NCI-H1694 (cell line): ENCODE measurements at regions not wholly inside any gene's neighbourhood (a gene's known extent, or its start where the extent isn't known, plus 50 kb on each side); places are given as distances from the start of the nearest gene placed in this dataset.

ENCODE experiments used
- DNase-seq: peaks from one replicate; lab custom pipeline; 2025; lab: John Stamatoyannopoulos, UW

- DNase-seq, result no peak
Observed at GRCh38 chr6:90805619-90806155, 218.8 kb upstream of the MAP3K7 start.

- no peak for DNase-seq
Observed at GRCh38 chr6:90803956-90804355, 217.1 kb upstream of the MAP3K7 start.

GRCh38 chr6:90795078-90795477 lies 208.2 kb upstream of the MAP3K7 start:
- DNase-seq, result no peak

- DNase-seq, result no peak
Observed at GRCh38 chr6:90793771-90794170, 206.9 kb upstream of the MAP3K7 start.

- DNase-seq, result no peak
Observed at GRCh38 chr6:90790696-90791095, 203.8 kb upstream of the MAP3K7 start.

- DNase-seq, result no peak
Observed at GRCh38 chr6:90790058-90790457, 203.2 kb upstream of the MAP3K7 start.

- no peak for DNase-seq
Observed at GRCh38 chr6:90788781-90789180, 201.9 kb upstream of the MAP3K7 start.

- no peak for DNase-seq
Observed at GRCh38 chr6:90787446-90787845, 200.6 kb upstream of the MAP3K7 start.

GRCh38 chr6:90780778-90781177 lies 193.9 kb upstream of the MAP3K7 start:
- DNase-seq, result no peak

- no peak for DNase-seq
Observed at GRCh38 chr6:90780141-90780540, 193.3 kb upstream of the MAP3K7 start.

- DNase-seq, result no peak
Observed at GRCh38 chr6:90778417-90779203, 191.7 kb upstream of the MAP3K7 start.

- DNase-seq, result no peak
Observed at GRCh38 chr6:90770778-90771177, 183.9 kb upstream of the MAP3K7 start.

- no peak for DNase-seq
Observed at GRCh38 chr6:90765895-90766294, 179.0 kb upstream of the MAP3K7 start.

- no peak for DNase-seq
Observed at GRCh38 chr6:90765491-90765890, 178.6 kb upstream of the MAP3K7 start.

GRCh38 chr6:90764001-90764400 lies 177.1 kb upstream of the MAP3K7 start:
- no peak for DNase-seq

- DNase-seq, result no peak
Observed at GRCh38 chr6:90759664-90760063, 172.8 kb upstream of the MAP3K7 start.

GRCh38 chr6:90758741-90759140 lies 171.9 kb upstream of the MAP3K7 start:
- no peak for DNase-seq

- no peak for DNase-seq
Observed at GRCh38 chr6:90753820-90754643, 167.2 kb upstream of the MAP3K7 start.

- DNase-seq, result no peak
Observed at GRCh38 chr6:90739802-90740201, 152.9 kb upstream of the MAP3K7 start.

GRCh38 chr6:90739339-90739738 lies 152.5 kb upstream of the MAP3K7 start:
- DNase-seq, result no peak

GRCh38 chr6:90730151-90730673 lies 143.3 kb upstream of the MAP3K7 start:
- DNase-seq, result peak; percentile 26

GRCh38 chr6:90729057-90729456 lies 142.2 kb upstream of the MAP3K7 start:
- DNase-seq, result no peak

- DNase-seq, result no peak
Observed at GRCh38 chr6:90722648-90723047, 135.8 kb upstream of the MAP3K7 start.
